ENCODE measurements at regions not wholly inside any gene's neighbourhood (a gene's known extent, or its start where the extent isn't known, plus 50 kb on each side); places are given as distances from the start of the nearest gene placed in this dataset.

- DNase-seq = no peak
Measured at GRCh38 chr12:89087876-89088275, 264.4 kb downstream of the DUSP6 start.

GRCh38 chr12:89087149-89087825, 265.0 kb downstream of the DUSP6 start:
- DNase-seq = no peak

- no peak for DNase-seq
Measured at GRCh38 chr12:89085421-89085820, 266.9 kb downstream of the DUSP6 start.

- DNase-seq = no peak
Measured at GRCh38 chr12:89084751-89085150, 267.6 kb downstream of the DUSP6 start.

GRCh38 chr12:89083491-89083890, 268.8 kb downstream of the DUSP6 start:
- no peak for DNase-seq

- DNase-seq = no peak
Measured at GRCh38 chr12:89082370-89082753, 269.9 kb downstream of the DUSP6 start.

DNA sequence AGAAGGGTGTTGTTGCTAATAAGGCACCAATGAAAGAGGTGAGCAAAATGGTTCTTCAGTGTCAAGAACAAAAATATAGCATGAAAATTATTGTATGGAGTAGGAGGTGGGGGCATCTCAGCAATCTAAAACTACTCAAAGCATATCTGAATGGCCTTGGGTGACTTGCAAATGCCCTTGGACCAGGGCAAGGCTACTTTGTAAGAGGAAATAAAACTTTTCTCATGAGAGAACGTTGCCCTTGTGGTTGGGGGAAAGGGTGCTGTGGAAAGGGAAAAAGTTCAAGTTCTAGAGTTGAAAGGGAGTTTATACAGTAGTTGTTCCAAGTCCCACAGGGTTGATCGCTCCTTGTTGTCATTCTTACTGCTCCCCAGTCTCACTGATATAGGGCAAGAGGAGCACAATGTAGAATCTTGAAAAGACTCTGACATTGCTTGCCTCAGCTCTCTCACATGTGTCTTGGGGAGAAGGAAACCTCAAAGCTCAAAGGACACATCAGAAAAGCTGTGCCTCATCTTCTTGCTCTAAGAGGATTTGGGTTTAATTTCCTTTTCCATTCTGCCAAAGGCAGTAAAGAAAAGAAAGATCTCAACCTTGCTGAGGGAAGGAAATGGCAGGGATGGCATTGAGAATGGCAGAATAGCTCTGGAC, 270.5 kb downstream of the DUSP6 start:
- no peak for DNase-seq

DNA sequence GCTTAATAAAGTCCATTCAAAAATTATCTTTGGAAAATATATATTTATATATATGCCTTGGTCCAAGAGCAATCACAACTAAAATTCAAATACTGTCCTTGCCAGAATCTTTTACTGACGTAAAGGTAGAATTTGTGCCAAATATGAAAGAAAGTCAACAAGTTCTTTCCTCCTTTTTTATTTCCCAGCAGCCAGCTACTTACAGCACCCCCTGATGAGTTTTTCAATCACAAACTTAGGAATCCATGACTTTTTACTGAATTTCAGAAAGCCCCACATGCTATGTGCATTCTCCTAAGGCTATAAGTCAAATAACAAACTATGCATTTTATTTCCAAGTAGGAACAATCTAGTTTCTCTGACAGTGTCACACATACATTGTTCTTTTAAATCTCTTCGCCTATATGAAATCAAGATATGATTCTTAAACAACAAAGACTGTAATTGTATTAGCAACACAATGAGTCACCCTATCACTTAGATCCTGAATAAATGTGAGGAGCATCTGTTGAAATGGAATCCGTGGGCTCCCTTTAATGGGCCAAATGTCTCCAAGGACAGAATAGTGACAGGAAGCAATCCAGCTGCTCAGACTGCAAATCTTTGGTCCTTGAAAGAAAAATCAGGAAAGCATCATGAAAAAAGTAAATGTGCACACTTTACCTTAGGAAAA, 271.4 kb downstream of the DUSP6 start:
- DNase-seq = no peak

GRCh38 chr12:89075880-89076540, 276.3 kb downstream of the DUSP6 start:
- DNase-seq = no peak

DNA sequence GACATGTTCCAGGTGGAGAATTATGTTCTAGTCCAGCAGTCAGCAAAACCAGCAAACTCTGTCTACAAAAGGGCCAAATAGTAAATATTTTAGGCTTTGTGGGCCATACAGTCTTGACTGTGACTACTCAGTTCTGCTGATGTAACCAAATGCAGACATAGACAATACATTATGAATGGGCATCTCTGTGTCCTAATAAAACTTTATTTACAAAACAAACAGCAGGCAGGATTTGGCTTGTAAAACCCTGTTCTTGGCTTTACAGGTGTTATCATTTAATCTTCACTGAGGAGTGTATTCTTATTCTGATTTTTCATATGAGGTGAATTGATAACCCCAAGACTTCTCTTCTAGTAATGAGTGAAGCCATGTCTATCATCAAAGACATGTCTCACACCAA, 278.6 kb downstream of the DUSP6 start:
- no peak for DNase-seq

- peak; percentile 93 for DNase-seq
Measured at GRCh38 chr12:89073027-89073398, 279.3 kb downstream of the DUSP6 start.

- peak; percentile 93 for DNase-seq
Measured at GRCh38 chr12:89072294-89073026, 279.8 kb downstream of the DUSP6 start.

- DNase-seq = no peak
Measured at GRCh38 chr12:89070603-89071002, 281.7 kb downstream of the DUSP6 start.

DNA sequence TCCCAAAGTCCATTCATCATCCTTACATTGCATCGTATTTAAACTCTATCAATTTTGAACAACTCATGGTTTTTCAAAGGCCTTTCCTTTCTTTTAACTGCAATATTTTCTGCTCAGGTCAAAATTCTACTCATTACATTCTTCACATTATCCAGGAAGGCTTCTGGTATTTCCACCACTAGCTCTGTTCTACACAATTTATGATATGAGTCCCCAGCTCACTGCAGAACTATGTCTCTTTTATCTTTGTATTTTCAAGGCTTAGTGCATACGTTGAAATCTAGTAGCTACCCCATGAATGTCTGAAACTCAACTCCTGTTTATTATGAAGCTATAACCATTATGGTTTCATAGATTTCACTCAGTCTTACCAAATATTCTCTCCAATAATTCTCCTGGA, 282.9 kb downstream of the DUSP6 start:
- no peak for DNase-seq

GRCh38 chr12:89067421-89068187, 284.7 kb downstream of the DUSP6 start:
- DNase-seq = no peak

DNA sequence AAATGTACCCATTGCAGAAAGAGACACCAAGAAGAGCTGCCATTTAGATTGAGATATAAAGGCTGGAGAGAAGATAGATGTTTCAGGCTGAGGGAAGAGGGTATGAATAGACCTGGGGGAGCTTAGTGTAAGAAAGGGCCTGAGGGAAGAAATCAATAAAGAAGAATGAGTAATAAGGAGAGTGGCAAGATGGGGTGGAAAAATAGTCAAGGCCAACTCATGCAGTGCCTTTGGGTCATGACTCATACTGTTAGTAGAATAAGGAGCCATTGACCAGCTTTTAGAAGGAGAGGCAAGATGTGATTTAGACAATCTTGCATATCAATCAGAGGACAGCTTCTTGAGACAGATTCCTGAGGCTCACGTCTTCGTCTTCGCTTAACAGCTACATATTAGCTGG, 287.5 kb downstream of the DUSP6 start:
- no peak for DNase-seq

GRCh38 chr12:89064151-89064550, 288.1 kb downstream of the DUSP6 start:
- no peak for DNase-seq

DNA sequence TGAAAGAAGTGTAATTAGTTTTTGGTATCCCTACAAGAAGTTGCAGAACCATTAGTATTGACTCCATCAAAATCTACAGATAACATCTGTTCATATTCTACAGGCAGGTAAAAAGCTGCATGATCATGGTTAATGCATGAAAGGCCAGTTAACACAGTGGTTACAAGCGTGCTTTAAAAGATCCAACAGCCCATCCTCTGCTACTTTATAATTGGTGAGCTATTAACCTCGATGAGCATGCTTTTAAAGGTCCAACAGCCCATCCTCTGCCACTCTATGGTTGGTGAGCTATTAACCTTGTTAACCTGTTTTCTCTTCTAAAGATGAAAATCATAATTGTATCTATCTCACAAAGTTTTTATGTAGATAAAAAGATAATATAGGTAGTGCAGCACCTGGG, 289.3 kb downstream of the DUSP6 start:
- DNase-seq = no peak

DNA sequence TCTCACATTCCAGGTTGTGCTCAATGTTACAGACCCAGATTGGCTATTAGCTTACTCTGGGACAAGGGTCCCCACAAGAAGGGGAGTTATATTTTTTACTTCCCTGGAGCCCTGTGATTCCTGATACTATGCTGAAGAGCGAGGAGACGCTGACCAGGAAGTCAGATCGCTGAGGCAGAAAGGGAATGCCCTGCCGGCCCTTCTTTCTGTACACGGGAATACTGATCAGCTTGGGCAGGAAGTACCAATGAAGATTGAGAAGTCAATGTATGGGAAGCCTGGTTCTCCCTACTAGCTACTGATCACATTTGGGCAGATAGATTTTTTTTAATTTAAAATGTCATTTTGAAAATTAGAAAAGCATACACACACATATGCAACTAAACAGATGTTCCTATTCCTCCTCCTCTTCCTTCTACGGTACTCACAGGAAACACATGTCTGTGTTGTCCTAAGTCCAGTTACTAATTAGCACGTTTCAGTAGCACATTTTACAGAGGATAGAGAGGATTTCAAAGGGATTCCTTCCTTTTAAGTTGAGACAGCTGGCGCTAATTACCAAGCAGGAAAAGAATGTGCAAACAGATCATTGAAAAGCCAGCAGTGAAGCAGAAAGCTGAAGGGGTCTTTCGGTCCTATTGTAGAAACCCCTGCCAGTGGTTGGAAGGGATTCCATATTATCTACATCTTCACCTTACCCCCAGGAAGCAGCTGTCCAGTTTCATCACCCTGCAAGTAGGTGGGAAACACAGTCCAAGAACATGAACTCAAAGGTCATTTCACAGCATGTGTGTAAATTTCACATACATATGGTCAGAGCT, 292.4 kb downstream of the DUSP6 start:
- DNase-seq = no peak

DNA sequence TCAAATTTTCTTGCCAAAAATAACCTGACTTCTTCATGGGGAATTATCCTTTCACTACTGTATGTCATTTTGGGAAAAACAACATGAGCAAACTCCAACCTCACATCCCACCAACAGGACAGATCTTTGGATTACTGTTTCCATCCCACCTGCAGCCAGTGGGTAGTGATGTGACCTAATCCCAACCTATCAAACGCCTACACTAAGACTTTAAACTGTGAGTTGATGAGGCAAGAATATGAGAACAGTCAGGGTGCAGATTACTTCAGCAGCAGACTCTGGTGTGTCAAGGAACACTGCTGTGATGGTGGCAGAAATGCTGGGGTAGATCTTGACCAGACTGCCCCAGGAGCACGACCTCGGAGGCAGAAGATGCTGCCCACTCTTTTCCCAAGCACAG, 293.2 kb downstream of the DUSP6 start:
- DNase-seq = no peak

DNA sequence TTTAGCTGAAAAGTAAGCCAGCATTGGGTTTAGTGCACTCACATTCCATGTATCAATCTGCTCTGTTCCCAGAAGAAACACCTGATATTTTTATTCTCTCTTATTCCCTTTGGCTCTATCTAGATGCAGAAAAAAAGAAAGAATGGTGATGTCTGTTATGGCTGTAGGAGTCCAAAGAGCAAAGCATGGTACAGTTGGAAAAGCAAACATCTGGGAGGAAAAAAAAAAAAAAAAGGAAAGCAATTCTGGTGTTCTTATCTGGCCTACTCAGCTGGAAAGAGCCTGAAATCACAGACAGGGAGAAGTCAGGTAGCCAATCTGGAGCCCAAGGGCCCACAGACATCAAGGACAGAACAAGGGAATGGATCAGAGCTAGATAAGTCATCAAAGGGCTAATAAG, 293.9 kb downstream of the DUSP6 start:
- no peak for DNase-seq
